ENCODE measurements at regions not wholly inside any gene's neighbourhood (a gene's known extent, or its start where the extent isn't known, plus 50 kb on each side); places are given as distances from the start of the nearest gene placed in this dataset.

DNA sequence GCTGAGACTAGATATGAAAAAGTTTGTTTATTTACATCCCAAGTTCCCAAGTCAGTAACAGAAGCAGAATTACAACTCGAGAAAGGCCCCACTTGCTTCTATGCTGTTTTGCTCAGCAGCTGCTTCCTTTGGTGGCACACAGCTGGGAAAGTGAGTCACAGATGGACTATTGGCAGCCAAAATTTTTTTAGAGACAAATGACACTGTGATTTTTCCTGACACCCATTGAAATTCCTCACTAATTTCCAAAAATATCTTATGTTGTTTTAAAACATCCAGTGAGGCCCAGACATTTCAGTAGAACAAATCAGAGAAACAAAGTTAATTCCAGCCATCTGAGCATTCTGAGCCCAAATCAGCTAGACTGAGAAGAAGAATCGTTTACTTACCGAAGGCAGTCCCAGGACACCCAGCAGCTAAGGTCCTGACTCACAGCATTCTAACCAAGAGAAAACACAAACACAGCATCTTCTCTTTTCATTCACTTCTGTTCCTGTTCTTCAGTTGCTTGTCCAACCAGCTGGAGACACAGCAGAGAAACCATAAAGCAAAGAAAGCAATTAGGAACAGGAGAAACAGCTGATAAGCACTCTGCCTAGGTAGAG is 188.3 kb downstream of the DAD1 start:
- no peak overlapping the region for H3K4me2 ChIP-seq (ENCODE audit: control insufficient read depth, insufficient read depth)
- ChIA-PET RAD21 (ENCODE audit: unreplicated experiment) (interaction anchor here (0.7 to 1.6 kb wide), 2 partner anchors 65 to 71 kb away, joined by 3 read pairs; no protein-coding TSS in a partner anchor), CTCF (interaction anchor here (1.0 to 6.2 kb wide), 5 partner anchors 11 to 199 kb away, joined by 3 to 35 read pairs (median 9); no protein-coding TSS in a partner anchor), POLR2A (no interaction called here), SMC1A (ENCODE audit: uncharacterized antibody, unreplicated experiment) (interaction anchor here (1.1 to 22.6 kb wide), 5 partner anchors 10 to 81 kb away, joined by 3 to 912 read pairs (median 7); no protein-coding TSS in a partner anchor)
- H4K20me1 ChIP-seq (ENCODE audit: control insufficient read depth, insufficient read depth), result no peaks in the 10 kb centered on the region
- no peak for ATAC-seq
- H3K4me1 ChIP-seq (ENCODE audit: control insufficient read depth, insufficient read depth, low read length), result no peaks in the 10 kb centered on the region
- intact Hi-C loops (cut with micrococcal nuclease; ENCODE audit: unreplicated experiment), result no loop called here
- no peak for FAIRE-seq
- no peak overlapping the region for H3K9ac ChIP-seq (ENCODE audit: control insufficient read depth, insufficient read depth, low read length)
- H3K27ac ChIP-seq (ENCODE audit: control insufficient read depth, insufficient read depth), result no peak overlapping the region
- H3K36me3 ChIP-seq (ENCODE audit: control insufficient read depth in 2 of 2, insufficient read depth in 2 of 2, low read length in 1 of 2), result no peaks in the 10 kb centered on the region
- no peak overlapping the region for H3K4me3 ChIP-seq
- no peaks in the 10 kb centered on the region for H3K79me2 ChIP-seq (ENCODE audit: control insufficient read depth, insufficient read depth, low read length)
- WGBS (ENCODE audit: insufficient coverage, insufficient replicate concordance, low lambda C conversion rate, missing lambda C conversion rate), result 28% methylated on average over 3 of the region's 3 CpGs
- in situ Hi-C loops (cut with MboI), result no loop called here
- no peak for DNase-seq (ENCODE audit: low read depth, low spot score)
- peaks cover 0 to 3% of the 10 kb centered on the region in 2 experiments; a peak in 2 of 4 replicates for H3K27me3 ChIP-seq (replicated peaks in 1 of 2; ENCODE audit: control insufficient read depth in 2 of 2, insufficient read depth in 2 of 2, low read length in 1 of 2)
- no peak for TF ChIP-seq CHD1 (IDR thresholded peaks at IDR 0.05; ENCODE audit: low read depth, low read length)
- no peak for TF ChIP-seq TBL1XR1 (IDR thresholded peaks at IDR 0.05; ENCODE audit: low read depth, low read length)
- TF ChIP-seq MXI1 (IDR thresholded peaks at IDR 0.05; ENCODE audit: low read depth, low read length), result no peak
- TF ChIP-seq TCF3 (IDR thresholded peaks at IDR 0.05; ENCODE audit: borderline replicate concordance, insufficient read depth, low read depth, low read length), result no peak
- TF ChIP-seq HCFC1 (IDR thresholded peaks at IDR 0.05; ENCODE audit: low read length), result no peak
- TF ChIP-seq JUND (IDR thresholded peaks at IDR 0.05; ENCODE audit: low read depth, low read length), result no peak
- no peak for TF ChIP-seq NR2F1 (conservative IDR thresholded peaks at IDR 0.05)
- TF ChIP-seq, protein P1, sequence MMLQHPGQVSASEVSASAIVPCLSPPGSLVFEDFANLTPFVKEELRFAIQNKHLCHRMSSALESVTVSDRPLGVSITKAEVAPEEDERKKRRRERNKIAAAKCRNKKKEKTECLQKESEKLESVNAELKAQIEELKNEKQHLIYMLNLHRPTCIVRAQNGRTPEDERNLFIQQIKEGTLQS (IDR thresholded peaks at IDR 0.05; ENCODE audit: borderline replicate concordance, extremely low read depth, low read depth, low read length), result no peak
- TF ChIP-seq, protein P2, sequence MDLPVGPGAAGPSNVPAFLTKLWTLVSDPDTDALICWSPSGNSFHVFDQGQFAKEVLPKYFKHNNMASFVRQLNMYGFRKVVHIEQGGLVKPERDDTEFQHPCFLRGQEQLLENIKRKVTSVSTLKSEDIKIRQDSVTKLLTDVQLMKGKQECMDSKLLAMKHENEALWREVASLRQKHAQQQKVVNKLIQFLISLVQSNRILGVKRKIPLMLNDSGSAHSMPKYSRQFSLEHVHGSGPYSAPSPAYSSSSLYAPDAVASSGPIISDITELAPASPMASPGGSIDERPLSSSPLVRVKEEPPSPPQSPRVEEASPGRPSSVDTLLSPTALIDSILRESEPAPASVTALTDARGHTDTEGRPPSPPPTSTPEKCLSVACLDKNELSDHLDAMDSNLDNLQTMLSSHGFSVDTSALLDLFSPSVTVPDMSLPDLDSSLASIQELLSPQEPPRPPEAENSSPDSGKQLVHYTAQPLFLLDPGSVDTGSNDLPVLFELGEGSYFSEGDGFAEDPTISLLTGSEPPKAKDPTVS (IDR thresholded peaks at IDR 0.05; ENCODE audit: low read depth, low read length), result no peak
- TF ChIP-seq, protein P3, sequence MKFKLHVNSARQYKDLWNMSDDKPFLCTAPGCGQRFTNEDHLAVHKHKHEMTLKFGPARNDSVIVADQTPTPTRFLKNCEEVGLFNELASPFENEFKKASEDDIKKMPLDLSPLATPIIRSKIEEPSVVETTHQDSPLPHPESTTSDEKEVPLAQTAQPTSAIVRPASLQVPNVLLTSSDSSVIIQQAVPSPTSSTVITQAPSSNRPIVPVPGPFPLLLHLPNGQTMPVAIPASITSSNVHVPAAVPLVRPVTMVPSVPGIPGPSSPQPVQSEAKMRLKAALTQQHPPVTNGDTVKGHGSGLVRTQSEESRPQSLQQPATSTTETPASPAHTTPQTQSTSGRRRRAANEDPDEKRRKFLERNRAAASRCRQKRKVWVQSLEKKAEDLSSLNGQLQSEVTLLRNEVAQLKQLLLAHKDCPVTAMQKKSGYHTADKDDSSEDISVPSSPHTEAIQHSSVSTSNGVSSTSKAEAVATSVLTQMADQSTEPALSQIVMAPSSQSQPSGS (IDR thresholded peaks at IDR 0.05; ENCODE audit: low read length), result no peak
- TF ChIP-seq JUNB (IDR thresholded peaks at IDR 0.05), result no peak
- TF ChIP-seq, protein P4, sequence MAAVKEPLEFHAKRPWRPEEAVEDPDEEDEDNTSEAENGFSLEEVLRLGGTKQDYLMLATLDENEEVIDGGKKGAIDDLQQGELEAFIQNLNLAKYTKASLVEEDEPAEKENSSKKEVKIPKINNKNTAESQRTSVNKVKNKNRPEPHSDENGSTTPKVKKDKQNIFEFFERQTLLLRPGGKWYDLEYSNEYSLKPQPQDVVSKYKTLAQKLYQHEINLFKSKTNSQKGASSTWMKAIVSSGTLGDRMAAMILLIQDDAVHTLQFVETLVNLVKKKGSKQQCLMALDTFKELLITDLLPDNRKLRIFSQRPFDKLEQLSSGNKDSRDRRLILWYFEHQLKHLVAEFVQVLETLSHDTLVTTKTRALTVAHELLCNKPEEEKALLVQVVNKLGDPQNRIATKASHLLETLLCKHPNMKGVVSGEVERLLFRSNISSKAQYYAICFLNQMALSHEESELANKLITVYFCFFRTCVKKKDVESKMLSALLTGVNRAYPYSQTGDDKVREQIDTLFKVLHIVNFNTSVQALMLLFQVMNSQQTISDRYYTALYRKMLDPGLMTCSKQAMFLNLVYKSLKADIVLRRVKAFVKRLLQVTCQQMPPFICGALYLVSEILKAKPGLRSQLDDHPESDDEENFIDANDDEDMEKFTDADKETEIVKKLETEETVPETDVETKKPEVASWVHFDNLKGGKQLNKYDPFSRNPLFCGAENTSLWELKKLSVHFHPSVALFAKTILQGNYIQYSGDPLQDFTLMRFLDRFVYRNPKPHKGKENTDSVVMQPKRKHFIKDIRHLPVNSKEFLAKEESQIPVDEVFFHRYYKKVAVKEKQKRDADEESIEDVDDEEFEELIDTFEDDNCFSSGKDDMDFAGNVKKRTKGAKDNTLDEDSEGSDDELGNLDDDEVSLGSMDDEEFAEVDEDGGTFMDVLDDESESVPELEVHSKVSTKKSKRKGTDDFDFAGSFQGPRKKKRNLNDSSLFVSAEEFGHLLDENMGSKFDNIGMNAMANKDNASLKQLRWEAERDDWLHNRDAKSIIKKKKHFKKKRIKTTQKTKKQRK (IDR thresholded peaks at IDR 0.05; ENCODE audit: low read depth, low read length), result no peak
- TF ChIP-seq EGR1 (IDR thresholded peaks at IDR 0.05; ENCODE audit: borderline replicate concordance in 1 of 2, low read depth in 2 of 2, low read length in 2 of 2), result no peak
- TF ChIP-seq PML (IDR thresholded peaks at IDR 0.05; ENCODE audit: low read length), result no peak
- no peak for TF ChIP-seq MTA3 (IDR thresholded peaks at IDR 0.05; ENCODE audit: borderline replicate concordance, low read length)
- no peak for TF ChIP-seq MTA2 (IDR thresholded peaks at IDR 0.05; ENCODE audit: low read depth)
- TF ChIP-seq ASH2L (IDR thresholded peaks at IDR 0.05; ENCODE audit: borderline replicate concordance, low read depth), result no peak
- TF ChIP-seq RB1 (IDR thresholded peaks at IDR 0.05; ENCODE audit: borderline replicate concordance), result no peak
- no peaks in the 10 kb centered on the region for H3K9me3 ChIP-seq (replicated peaks; ENCODE audit: control insufficient read depth, insufficient read depth, low read length)
- no peak overlapping the region for H2AFZ ChIP-seq (ENCODE audit: control insufficient read depth, low read depth, low read length)
- no TSS peak for BruUV-seq (replicated peaks)
